ENCODE measurements at regions not wholly inside any gene's neighbourhood (a gene's known extent, or its start where the extent isn't known, plus 50 kb on each side); places are given as distances from the start of the nearest gene placed in this dataset.

GRCh38 chr5:146944764-146945616 lies 66.4 kb upstream of the PPP2R2B start:
- FAIRE-seq = no peak

More at GRCh38 chr5:146944764-146945616, 66.4 kb upstream of the PPP2R2B start:
- CTCF ChIA-PET = interaction anchor here (1.5 kb wide), 1 partner anchor 20 kb away, joined by 9 read pairs; no protein-coding TSS in a partner anchor
- H4K20me1 ChIP-seq (replicated peaks; ENCODE audit: control insufficient read depth, extremely low read depth, insufficient read depth, low read length) = no peaks in the 10 kb centered on the region
- H3K4me2 ChIP-seq (ENCODE audit: insufficient read depth, low read length) = no peak overlapping the region
- H3K27ac ChIP-seq (ENCODE audit: insufficient read depth, low read depth, low read length) = no peak overlapping the region
- POLR2A ChIA-PET = no interaction called here
- no peaks in the 10 kb centered on the region for H3K4me1 ChIP-seq (ENCODE audit: control insufficient read depth, extremely low read depth, insufficient read depth, low read length)
- no peaks in the 10 kb centered on the region for H3K27me3 ChIP-seq (ENCODE audit: control insufficient read depth in 2 of 2, insufficient read depth in 2 of 2, low read length in 2 of 2)
- no peak overlapping the region for H3K9ac ChIP-seq (replicated peaks; ENCODE audit: extremely low read depth, insufficient read depth, low read length)
- no peaks in the 10 kb centered on the region for H3K9me3 ChIP-seq (replicated peaks; ENCODE audit: control insufficient read depth, insufficient read depth, low read length)
- TF ChIP-seq CTCF (IDR thresholded peaks at IDR 0.05; ENCODE audit: extremely low read depth in 1 of 2, insufficient read depth in 1 of 2, low read depth in 1 of 2, low read length in 2 of 2) = no peak
- TF ChIP-seq POLR2AphosphoS5 (IDR thresholded peaks at IDR 0.05; ENCODE audit: insufficient read depth, low read depth, low read length) = no peak
- TF ChIP-seq MAX (IDR thresholded peaks at IDR 0.05; ENCODE audit: insufficient read depth, insufficient read length) = no peak
- no peak for TF ChIP-seq POLR2A (IDR thresholded peaks at IDR 0.05; ENCODE audit: low read depth, low read length)
- no peak for TF ChIP-seq JUN (IDR thresholded peaks at IDR 0.05; ENCODE audit: borderline replicate concordance, insufficient read depth, insufficient read length, low read depth)
- no peak for TF ChIP-seq FOS (IDR thresholded peaks at IDR 0.05; ENCODE audit: borderline replicate concordance, insufficient read depth, low read length)
- no peak for TF ChIP-seq MYC (IDR thresholded peaks at IDR 0.05; ENCODE audit: low read depth, low read length)
- TF ChIP-seq GATA2 (IDR thresholded peaks at IDR 0.05; ENCODE audit: insufficient read depth, insufficient read length, low read depth, low read length) = no peak
- TF ChIP-seq EZH2 (IDR thresholded peaks at IDR 0.05; ENCODE audit: borderline replicate concordance, low read depth, low read length, severe bottlenecking) = no peak
- no peaks in the 10 kb centered on the region for H3K36me3 ChIP-seq (ENCODE audit: control insufficient read depth in 2 of 2, extremely low read depth in 1 of 2, insufficient read depth in 2 of 2, low read length in 2 of 2)
- intact Hi-C loops (cut with micrococcal nuclease) (no loop called here), dilution Hi-C loops (cut with MboI; ENCODE audit: extremely low pct_ligation_motif_present, low sequenced_read_pairs) (no loop called here)
- no peaks in the 10 kb centered on the region for H3K79me2 ChIP-seq (ENCODE audit: control insufficient read depth, insufficient read depth, low read length)
- H3K4me3 ChIP-seq (replicated peaks in 1 of 3; ENCODE audit: insufficient read depth in 1 of 3, low read depth in 1 of 3, low read length in 3 of 3) = no peak overlapping the region
- BruUV-seq (replicated peaks) = no TSS peak
- no peaks in the 10 kb centered on the region for H3K9me1 ChIP-seq (replicated peaks; ENCODE audit: control insufficient read depth, extremely low read depth, insufficient read depth, low read length)
- no peak overlapping the region for H2AFZ ChIP-seq (ENCODE audit: low read depth, low read length)
- no peak for DNase-seq (ENCODE audit: low read depth, low spot score)

All from endothelial cell of umbilical vein (primary cell).